ENCODE measurements at regions not wholly inside any gene's neighbourhood (a gene's known extent, or its start where the extent isn't known, plus 50 kb on each side); places are given as distances from the start of the nearest gene placed in this dataset.
A peak's percentile ranks its signal among the peaks of the same experiment; 100 is the strongest.

GRCh38 chr4:36677112-36677511 lies 395.7 kb downstream of the DTHD1 start:
- TF ChIP-seq CTCF (IDR thresholded peaks at IDR 0.05; ENCODE audit: partially characterized antibody, unreplicated experiment), result no peak
- peaks cover 34% of the 10 kb centered on the region for H3K4me1 Mint-ChIP-seq (ENCODE audit: low read depth, unreplicated experiment)
- peak overlapping the region; percentile 79 for H3K27ac Mint-ChIP-seq (ENCODE audit: unreplicated experiment)
- no peaks in the 10 kb centered on the region for H3K36me3 Mint-ChIP-seq (ENCODE audit: unreplicated experiment)
- DNase-seq, result no peak
- H3K27me3 Mint-ChIP-seq (ENCODE audit: unreplicated experiment), result peaks cover 2% of the 10 kb centered on the region
- H3K9me3 Mint-ChIP-seq (ENCODE audit: unreplicated experiment), result peaks cover 5% of the 10 kb centered on the region
- H3K4me3 Mint-ChIP-seq (ENCODE audit: unreplicated experiment), result no peak overlapping the region

DNA sequence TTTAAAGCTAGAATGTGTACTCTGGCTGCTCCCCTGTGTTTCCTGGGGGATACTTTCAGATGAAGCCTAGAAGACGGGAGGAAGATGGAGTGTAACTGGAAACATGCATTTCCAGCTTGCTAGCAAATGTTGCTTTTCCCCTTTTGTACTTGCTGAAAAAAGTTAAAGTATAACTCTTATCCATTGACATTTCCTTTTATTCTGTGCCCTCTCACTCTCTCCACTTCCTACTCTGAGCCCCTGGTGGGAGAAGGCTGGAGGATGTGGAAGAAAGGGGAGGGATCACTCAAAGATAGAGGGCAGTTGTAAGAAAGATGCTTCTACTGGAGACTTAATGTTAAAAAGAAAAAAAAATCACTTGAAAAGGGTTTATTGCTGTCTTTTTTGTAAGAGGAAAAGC lies 396.5 kb downstream of the DTHD1 start:
- no peak for DNase-seq
- Mint-ChIP-seq H3K4me3 (ENCODE audit: unreplicated experiment) (peak overlapping the region; percentile 35), H3K27ac (ENCODE audit: unreplicated experiment) (peak overlapping the region; percentile 70), H3K27me3 (ENCODE audit: unreplicated experiment) (peaks cover 2% of the 10 kb centered on the region), H3K4me1 (ENCODE audit: low read depth, unreplicated experiment) (peaks cover 34% of the 10 kb centered on the region), H3K9me3 (ENCODE audit: unreplicated experiment) (peaks cover 5% of the 10 kb centered on the region), H3K36me3 (ENCODE audit: unreplicated experiment) (no peaks in the 10 kb centered on the region)
- TF ChIP-seq CTCF (IDR thresholded peaks at IDR 0.05; ENCODE audit: partially characterized antibody, unreplicated experiment), result no peak

GRCh38 chr4:36687681-36688080 lies 406.3 kb downstream of the DTHD1 start:
- Mint-ChIP-seq H3K4me1 (ENCODE audit: low read depth, unreplicated experiment) (peaks cover 5% of the 10 kb centered on the region), H3K4me3 (ENCODE audit: unreplicated experiment) (no peak overlapping the region), H3K36me3 (ENCODE audit: unreplicated experiment) (peaks cover 24% of the 10 kb centered on the region), H3K27ac (ENCODE audit: unreplicated experiment) (no peak overlapping the region), H3K27me3 (ENCODE audit: unreplicated experiment) (peaks cover 2% of the 10 kb centered on the region), H3K9me3 (ENCODE audit: unreplicated experiment) (peaks cover 4% of the 10 kb centered on the region)
- no peak for TF ChIP-seq CTCF (IDR thresholded peaks at IDR 0.05; ENCODE audit: partially characterized antibody, unreplicated experiment)
- DNase-seq, result no peak

DNA sequence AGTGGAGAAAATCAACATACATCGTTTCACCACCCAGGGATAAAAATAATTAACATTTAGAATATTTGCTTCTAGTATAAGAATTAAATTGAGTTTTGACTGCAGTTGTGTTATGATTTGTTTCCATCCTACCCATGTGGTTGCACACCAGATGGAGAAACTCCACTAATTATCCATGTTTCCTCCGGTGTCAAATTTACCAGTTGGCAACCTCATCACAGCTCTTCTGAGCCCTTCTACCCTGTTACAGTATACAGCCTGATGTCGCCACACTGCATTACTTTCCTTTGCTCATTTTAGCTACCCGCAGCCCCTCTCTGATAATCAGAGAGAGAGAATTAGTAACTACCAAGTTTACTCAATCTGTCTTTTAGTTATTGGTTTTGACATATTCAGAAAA lies 411.2 kb downstream of the DTHD1 start:
- H3K4me1 Mint-ChIP-seq (ENCODE audit: low read depth, unreplicated experiment), result peaks cover 9% of the 10 kb centered on the region
- no peak for TF ChIP-seq CTCF (IDR thresholded peaks at IDR 0.05; ENCODE audit: partially characterized antibody, unreplicated experiment)
- H3K9me3 Mint-ChIP-seq (ENCODE audit: unreplicated experiment), result peaks cover 2% of the 10 kb centered on the region
- peaks cover 2% of the 10 kb centered on the region for H3K27me3 Mint-ChIP-seq (ENCODE audit: unreplicated experiment)
- H3K36me3 Mint-ChIP-seq (ENCODE audit: unreplicated experiment), result peaks cover 19% of the 10 kb centered on the region
- no peak overlapping the region for H3K4me3 Mint-ChIP-seq (ENCODE audit: unreplicated experiment)
- no peak for DNase-seq
- H3K27ac Mint-ChIP-seq (ENCODE audit: unreplicated experiment), result peak overlapping the region; percentile 86

DNA sequence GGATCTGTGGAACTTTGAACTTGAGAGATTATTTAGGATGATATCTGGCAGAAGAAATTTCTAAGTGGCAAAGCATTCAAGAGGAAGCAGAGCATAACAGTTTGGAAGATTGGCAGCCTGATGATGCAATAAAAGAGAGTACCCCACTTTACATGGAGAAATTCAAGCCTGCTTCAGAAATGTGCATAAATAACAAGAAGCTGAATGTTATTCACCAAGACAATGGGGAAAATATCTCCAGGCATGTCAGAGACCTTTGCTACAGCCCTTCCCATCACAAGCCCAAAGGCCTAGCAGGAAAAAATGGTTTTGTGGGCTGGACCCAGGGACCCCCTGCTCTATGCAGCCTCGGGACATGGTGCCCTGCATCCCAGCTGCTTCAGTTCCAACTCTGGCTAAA lies 420.8 kb downstream of the DTHD1 start:
- Mint-ChIP-seq H3K9me3 (ENCODE audit: unreplicated experiment) (peaks cover 6% of the 10 kb centered on the region), H3K4me1 (ENCODE audit: low read depth, unreplicated experiment) (no peaks in the 10 kb centered on the region)

More for the DNA sequence above, 420.8 kb downstream of the DTHD1 start:
- TF ChIP-seq CTCF (IDR thresholded peaks at IDR 0.05; ENCODE audit: partially characterized antibody, unreplicated experiment), result no peak
- H3K4me3 Mint-ChIP-seq (ENCODE audit: unreplicated experiment), result no peak overlapping the region
- no peak overlapping the region for H3K27ac Mint-ChIP-seq (ENCODE audit: unreplicated experiment)
- peaks cover 14% of the 10 kb centered on the region for H3K36me3 Mint-ChIP-seq (ENCODE audit: unreplicated experiment)
- peaks cover 4% of the 10 kb centered on the region for H3K27me3 Mint-ChIP-seq (ENCODE audit: unreplicated experiment)
- DNase-seq, result no peak
